Right lobe of liver (tissue), 4 donors: ENCODE measurements at regions not wholly inside any gene's neighbourhood (a gene's known extent, or its start where the extent isn't known, plus 50 kb on each side); places are given as distances from the start of the nearest gene placed in this dataset.

Experiments
- POLR2A ChIP-seq: fragments of 450-650 bp; IDR thresholded peaks from one replicate; pipeline ENCODE4 v1.6.1; 2017; ENCODE audit warnings: antibody characterized with exemption, mild to moderate bottlenecking
- TF ChIP-seq, protein P1 (sequence below), 4 donors: fragments of 200-600 bp in 3 of 4; fragments of 450-650 bp in 1 of 4; IDR thresholded peaks; one replicate each; pipeline versions ENCODE4 v1.5.1 to v1.8.0; 2016 to 2022; ENCODE audit warnings: antibody characterized with exemption in 4 of 4, mild to moderate bottlenecking in 2 of 4
- donor health status: DM: no; HTN: no; CAD: no.
- donor health status: DM: no; HTN: no; CAD: no.
- donor health status: DM: no; HTN: yes; CAD: no.

DNA sequence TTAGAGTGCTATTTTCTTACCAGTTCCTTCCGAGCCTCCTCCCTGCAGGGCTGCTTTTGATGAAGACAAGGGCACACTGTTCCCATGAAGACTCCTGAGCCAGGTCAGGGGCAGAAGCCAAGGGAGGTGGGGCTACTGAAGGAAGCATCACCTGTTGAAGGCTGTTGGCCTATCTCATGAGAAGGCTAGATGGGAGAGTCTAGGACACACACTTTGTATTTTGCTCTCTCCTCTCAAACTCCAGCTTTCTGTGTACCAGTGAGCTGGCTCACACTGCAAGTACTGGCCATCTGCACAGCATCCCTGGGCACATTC lies 683.2 kb upstream of the ID4 start:
- TF ChIP-seq, protein P1, sequence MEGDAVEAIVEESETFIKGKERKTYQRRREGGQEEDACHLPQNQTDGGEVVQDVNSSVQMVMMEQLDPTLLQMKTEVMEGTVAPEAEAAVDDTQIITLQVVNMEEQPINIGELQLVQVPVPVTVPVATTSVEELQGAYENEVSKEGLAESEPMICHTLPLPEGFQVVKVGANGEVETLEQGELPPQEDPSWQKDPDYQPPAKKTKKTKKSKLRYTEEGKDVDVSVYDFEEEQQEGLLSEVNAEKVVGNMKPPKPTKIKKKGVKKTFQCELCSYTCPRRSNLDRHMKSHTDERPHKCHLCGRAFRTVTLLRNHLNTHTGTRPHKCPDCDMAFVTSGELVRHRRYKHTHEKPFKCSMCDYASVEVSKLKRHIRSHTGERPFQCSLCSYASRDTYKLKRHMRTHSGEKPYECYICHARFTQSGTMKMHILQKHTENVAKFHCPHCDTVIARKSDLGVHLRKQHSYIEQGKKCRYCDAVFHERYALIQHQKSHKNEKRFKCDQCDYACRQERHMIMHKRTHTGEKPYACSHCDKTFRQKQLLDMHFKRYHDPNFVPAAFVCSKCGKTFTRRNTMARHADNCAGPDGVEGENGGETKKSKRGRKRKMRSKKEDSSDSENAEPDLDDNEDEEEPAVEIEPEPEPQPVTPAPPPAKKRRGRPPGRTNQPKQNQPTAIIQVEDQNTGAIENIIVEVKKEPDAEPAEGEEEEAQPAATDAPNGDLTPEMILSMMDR (IDR thresholded peaks at IDR 0.05): no peak
- TF ChIP-seq POLR2A: no peak
